OCI-LY7 (cell line): ENCODE measurements at regions not wholly inside any gene's neighbourhood (a gene's known extent, or its start where the extent isn't known, plus 50 kb on each side); places are given as distances from the start of the nearest gene placed in this dataset.

Source experiments
- BruUV-seq: library from RNA; stranded (reverse); fragments of 400-500 nt; replicated peaks from 2 replicates; lab custom pipeline; 2021; lab: Mats Ljungman, UMichigan
- CTCF ChIA-PET: fragments of 300-600 bp; sonication (Branson Sonifier 250); formaldehyde crosslinking; loops from one replicate; lab custom pipeline; 2022; ENCODE audit warnings: antibody characterized with exemption; ENCODE audit not compliant: unreplicated experiment; lab: Charles Lee
- POLR2A ChIA-PET: fragments of 300-600 bp; sonication (Branson Sonifier 250); formaldehyde crosslinking; loops from one replicate; lab custom pipeline; 2022; ENCODE audit warnings: antibody characterized with exemption; lab: Charles Lee
- DNase-seq: peaks from one replicate; pipeline ENCODE4 v3.0.0-alpha.2; 2015; ENCODE audit warnings: low spot score
- H2AFZ ChIP-seq: fragments of 200-600 bp; sonication (generic), shearing (Covaris generic); 2 replicates; pipeline ENCODE4 v1.6.1; 2014; ENCODE audit warnings: mild to moderate bottlenecking, antibody characterized with exemption, low read length, moderate library complexity
- H3K27ac ChIP-seq: fragments of 200-600 bp; sonication (generic); 2 replicates; pipeline ENCODE4 v1.5.1; 2014; ENCODE audit warnings: mixed run types, low read depth, mild to moderate bottlenecking, moderate library complexity, low read length, inconsistent platforms; ENCODE audit not compliant: poor library complexity, severe bottlenecking
- H3K36me3 ChIP-seq: fragments of 200-600 bp; sonication (generic); 2 replicates; pipeline ENCODE4 v1.6.1; 2014; ENCODE audit warnings: mild to moderate bottlenecking, antibody characterized with exemption, low read length, moderate library complexity, mixed read lengths; ENCODE audit not compliant: insufficient read depth
- H3K4me1 ChIP-seq: fragments of 200-600 bp; sonication (generic); 2 replicates; pipeline ENCODE4 v1.5.1; 2014; ENCODE audit warnings: mild to moderate bottlenecking, low read length; ENCODE audit not compliant: insufficient read depth, poor library complexity, severe bottlenecking
- H3K4me2 ChIP-seq: fragments of 200-600 bp; sonication (generic); 2 replicates; pipeline ENCODE4 v1.6.1; 2014; ENCODE audit warnings: mild to moderate bottlenecking, low read length
- H3K4me3 ChIP-seq: fragments of 200-600 bp; sonication (generic); 2 replicates; pipeline ENCODE4 v1.5.1; 2014; ENCODE audit warnings: mild to moderate bottlenecking, low read depth, low read length; ENCODE audit not compliant: poor library complexity, severe bottlenecking
- H3K79me2 ChIP-seq: fragments of 200-600 bp; sonication (generic); 2 replicates; pipeline ENCODE4 v1.6.1; 2016; ENCODE audit warnings: low read depth, mild to moderate bottlenecking, low read length, moderate library complexity, mixed read lengths; ENCODE audit not compliant: insufficient read depth
- H3K9me2 ChIP-seq: fragments of 200-600 bp; sonication (generic); 2 replicates; pipeline ENCODE4 v1.6.1; 2016; ENCODE audit warnings: mild to moderate bottlenecking, low read length, mixed read lengths; ENCODE audit not compliant: insufficient read depth
- H3K9me3 ChIP-seq: fragments of 200-600 bp; sonication (generic); 2 replicates; pipeline ENCODE4 v1.6.1; 2014; ENCODE audit warnings: mild to moderate bottlenecking, mixed run types, low read length, mixed read lengths
- H4K20me1 ChIP-seq: fragments of 200-600 bp; sonication (generic); 2 replicates; pipeline ENCODE4 v1.6.1; 2014; ENCODE audit warnings: mild to moderate bottlenecking, antibody characterized with exemption, low read length, moderate library complexity, mixed read lengths; ENCODE audit not compliant: insufficient read depth
- EZH2phosphoT487 ChIP-seq: fragments of 200-600 bp; sonication (generic); IDR thresholded peaks from 2 replicates; pipeline ENCODE4 v1.6.1; 2018; ENCODE audit warnings: low read depth, borderline replicate concordance, mild to moderate bottlenecking, mixed run types, antibody characterized with exemption, low read length, moderate library complexity, mixed read lengths
- intact Hi-C: fragments of 100-400 bp; cut with micrococcal nuclease; formaldehyde crosslinking; loops from one replicate; pipeline ENCODE4 v1.10.0; 2022; ENCODE audit not compliant: unreplicated experiment
- TF ChIP-seq, protein P1 (sequence below): fragments of 200-600 bp; sonication (generic); conservative IDR thresholded peaks from 2 replicates; pipeline ENCODE4 v1.5.1; 2014; ENCODE audit warnings: mild to moderate bottlenecking, antibody characterized with exemption, low read length, moderate library complexity, mixed read lengths

- Histone ChIP-seq H3K79me2 (no peaks in the 10 kb centered on the region; the same call in 1 of the 2 replicates), H3K9me2 (no peaks in the 10 kb centered on the region), H3K4me2 (no peak overlapping the region), H3K36me3 (no peaks in the 10 kb centered on the region), H3K9me3 (no peaks in the 10 kb centered on the region), H3K4me1 (no peaks in the 10 kb centered on the region), H3K4me3 (no peak overlapping the region), H4K20me1 (no peaks in the 10 kb centered on the region), H2AFZ (no peak overlapping the region), H3K27ac (no peak overlapping the region)
- DNase-seq = no peak
- ChIA-PET CTCF (no interaction called here), POLR2A (no interaction called here)
- no TSS peak for BruUV-seq
- no peak for TF ChIP-seq EZH2phosphoT487
- TF ChIP-seq, protein P1, sequence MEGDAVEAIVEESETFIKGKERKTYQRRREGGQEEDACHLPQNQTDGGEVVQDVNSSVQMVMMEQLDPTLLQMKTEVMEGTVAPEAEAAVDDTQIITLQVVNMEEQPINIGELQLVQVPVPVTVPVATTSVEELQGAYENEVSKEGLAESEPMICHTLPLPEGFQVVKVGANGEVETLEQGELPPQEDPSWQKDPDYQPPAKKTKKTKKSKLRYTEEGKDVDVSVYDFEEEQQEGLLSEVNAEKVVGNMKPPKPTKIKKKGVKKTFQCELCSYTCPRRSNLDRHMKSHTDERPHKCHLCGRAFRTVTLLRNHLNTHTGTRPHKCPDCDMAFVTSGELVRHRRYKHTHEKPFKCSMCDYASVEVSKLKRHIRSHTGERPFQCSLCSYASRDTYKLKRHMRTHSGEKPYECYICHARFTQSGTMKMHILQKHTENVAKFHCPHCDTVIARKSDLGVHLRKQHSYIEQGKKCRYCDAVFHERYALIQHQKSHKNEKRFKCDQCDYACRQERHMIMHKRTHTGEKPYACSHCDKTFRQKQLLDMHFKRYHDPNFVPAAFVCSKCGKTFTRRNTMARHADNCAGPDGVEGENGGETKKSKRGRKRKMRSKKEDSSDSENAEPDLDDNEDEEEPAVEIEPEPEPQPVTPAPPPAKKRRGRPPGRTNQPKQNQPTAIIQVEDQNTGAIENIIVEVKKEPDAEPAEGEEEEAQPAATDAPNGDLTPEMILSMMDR = no peak
- intact Hi-C loops = no loop called here
Measured at GRCh38 chr12:39112064-39112463, 206.7 kb upstream of the CPNE8 start.

- no peak for TF ChIP-seq EZH2phosphoT487
- TF ChIP-seq, protein P1 = no peak
- no peak overlapping the region for H3K4me3 ChIP-seq
- H4K20me1 ChIP-seq = no peaks in the 10 kb centered on the region
- BruUV-seq = no TSS peak
- no peaks in the 10 kb centered on the region for H3K9me2 ChIP-seq
- no peaks in the 10 kb centered on the region for H3K9me3 ChIP-seq
- H2AFZ ChIP-seq = no peak overlapping the region
- ChIA-PET CTCF (no interaction called here), POLR2A (interaction anchor here (0.7 kb wide), 1 partner anchor 759 kb away, joined by 3 read pairs; no protein-coding TSS in a partner anchor)
- H3K27ac ChIP-seq = no peak overlapping the region
- no peaks in the 10 kb centered on the region for H3K4me1 ChIP-seq
- no peak overlapping the region for H3K4me2 ChIP-seq
- intact Hi-C loops = loop anchor here (1.0 kb wide), 1 partner anchor 777 kb away; no protein-coding TSS in a partner anchor
- no peak for DNase-seq
- no peaks in the 10 kb centered on the region; the same call in 1 of the 2 replicates for H3K79me2 ChIP-seq
- no peaks in the 10 kb centered on the region for H3K36me3 ChIP-seq
Measured at GRCh38 chr12:39105111-39105510, 199.7 kb upstream of the CPNE8 start.

DNA sequence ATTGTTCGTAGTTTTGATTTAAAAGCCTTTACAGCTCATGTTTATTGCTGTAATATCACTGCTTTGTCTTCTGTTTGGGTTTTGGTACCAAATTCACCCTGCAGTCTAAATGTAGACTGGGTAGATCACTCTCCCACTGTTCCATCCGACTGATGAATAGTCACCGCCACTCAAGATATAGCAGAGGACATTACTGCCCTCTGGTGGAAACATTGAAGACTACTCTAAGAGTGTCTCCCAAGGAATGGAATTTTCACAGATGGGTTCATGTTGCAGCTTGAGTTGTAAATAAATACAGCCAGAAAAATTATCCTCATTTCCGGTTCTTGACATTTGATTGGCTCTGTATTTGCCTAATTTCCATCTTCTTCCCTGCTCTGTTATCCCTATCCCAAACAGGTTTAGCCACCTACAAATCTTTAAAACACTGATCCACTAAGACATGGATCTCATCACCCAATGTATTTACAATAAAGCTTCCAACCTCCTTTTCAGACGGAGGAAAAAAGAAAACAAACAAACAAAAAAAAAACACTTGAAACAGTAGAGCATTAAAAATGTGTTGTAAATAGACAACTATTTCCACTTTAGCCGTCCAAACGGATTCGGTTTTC lies 198.3 kb upstream of the CPNE8 start:
- H3K9me3 ChIP-seq = no peaks in the 10 kb centered on the region
- H4K20me1 ChIP-seq = no peaks in the 10 kb centered on the region
- intact Hi-C loops = loop anchor here (2.0 kb wide), 1 partner anchor 183 kb away; no protein-coding TSS in a partner anchor
- peak; percentile 62 for DNase-seq
- H3K4me3 ChIP-seq = no peak overlapping the region
- no peaks in the 10 kb centered on the region for H3K4me1 ChIP-seq
- H3K36me3 ChIP-seq = no peaks in the 10 kb centered on the region
- no peaks in the 10 kb centered on the region for H3K9me2 ChIP-seq
- no peak overlapping the region for H3K4me2 ChIP-seq
- H3K27ac ChIP-seq = no peak overlapping the region
- ChIA-PET POLR2A (no interaction called here), CTCF (no interaction called here)
- no peaks in the 10 kb centered on the region; the same call in 1 of the 2 replicates for H3K79me2 ChIP-seq
- TF ChIP-seq, protein P1 = peak; percentile 86
- TF ChIP-seq EZH2phosphoT487 = no peak
- H2AFZ ChIP-seq = no peak overlapping the region
- BruUV-seq = no TSS peak
